GM19467 (cell line): ENCODE measurements at regions not wholly inside any gene's neighbourhood (a gene's known extent, or its start where the extent isn't known, plus 50 kb on each side); places are given as distances from the start of the nearest gene placed in this dataset.

ENCODE experiments used
- ATAC-seq: cut with Tn5 transposase; IDR thresholded peaks from one replicate; pipeline ENCODE4 v1.9.1; 2021; ENCODE audit warnings: mild to moderate bottlenecking, moderate library complexity; ENCODE audit not compliant: unreplicated experiment

GRCh38 chr17:71914042-71914441 is 206.8 kb upstream of the SOX9 start:
- ATAC-seq: no peak

- ATAC-seq: no peak
Measured at GRCh38 chr17:71914812-71915211, 206.0 kb upstream of the SOX9 start.

GRCh38 chr17:71917715-71918114 is 203.1 kb upstream of the SOX9 start:
- no peak for ATAC-seq

- ATAC-seq: no peak
Measured at GRCh38 chr17:71919186-71919585, 201.6 kb upstream of the SOX9 start.

GRCh38 chr17:71919896-71920295 is 200.9 kb upstream of the SOX9 start:
- no peak for ATAC-seq

- no peak for ATAC-seq
Measured at GRCh38 chr17:71921796-71922195, 199.0 kb upstream of the SOX9 start.

- no peak for ATAC-seq
Measured at GRCh38 chr17:71922439-71922838, 198.4 kb upstream of the SOX9 start.

- ATAC-seq: no peak
Measured at GRCh38 chr17:71926746-71927398, 193.9 kb upstream of the SOX9 start.

GRCh38 chr17:71933306-71933705 is 187.5 kb upstream of the SOX9 start:
- no peak for ATAC-seq

- ATAC-seq: no peak
Measured at GRCh38 chr17:71934520-71934919, 186.3 kb upstream of the SOX9 start.

GRCh38 chr17:71935341-71935740 is 185.5 kb upstream of the SOX9 start:
- no peak for ATAC-seq

- no peak for ATAC-seq
Measured at GRCh38 chr17:71936977-71937376, 183.8 kb upstream of the SOX9 start.

GRCh38 chr17:71937914-71938313 is 182.9 kb upstream of the SOX9 start:
- no peak for ATAC-seq

- no peak for ATAC-seq
Measured at GRCh38 chr17:71938340-71939010, 182.3 kb upstream of the SOX9 start.

- no peak for ATAC-seq
Measured at GRCh38 chr17:71941920-71942319, 178.9 kb upstream of the SOX9 start.

- no peak for ATAC-seq
Measured at GRCh38 chr17:71942626-71943025, 178.2 kb upstream of the SOX9 start.

GRCh38 chr17:71948703-71949422 is 172.0 kb upstream of the SOX9 start:
- no peak for ATAC-seq

- ATAC-seq: no peak
Measured at GRCh38 chr17:71959154-71959553, 161.7 kb upstream of the SOX9 start.

GRCh38 chr17:71963351-71963750 is 157.5 kb upstream of the SOX9 start:
- ATAC-seq: no peak

GRCh38 chr17:71963791-71964190 is 157.0 kb upstream of the SOX9 start:
- no peak for ATAC-seq

GRCh38 chr17:71964559-71964958 is 156.3 kb upstream of the SOX9 start:
- ATAC-seq: no peak

GRCh38 chr17:71966055-71966454 is 154.8 kb upstream of the SOX9 start:
- no peak for ATAC-seq
